CD14-positive monocyte (primary cell): ENCODE measurements at regions not wholly inside any gene's neighbourhood (a gene's known extent, or its start where the extent isn't known, plus 50 kb on each side); places are given as distances from the start of the nearest gene placed in this dataset.
A peak's percentile ranks its signal among the peaks of the same experiment; 100 is the strongest.

Experiments
- DNase-seq, 3 donors: peaks; one replicate each; pipeline ENCODE4 v3.0.0-alpha.2; 2011 to 2022
- H2AFZ ChIP-seq: 2 replicates; pipeline ENCODE4 v1.6.0; 2012; ENCODE audit warnings: mild to moderate bottlenecking, low read depth, low read length, inconsistent platforms; ENCODE audit not compliant: insufficient read depth, poor library complexity, severe bottlenecking
- H3K27ac ChIP-seq, 2 donors: 1 replicate in 1 of 2; 2 replicates in 1 of 2; pipeline ENCODE4 v1.5.1; 2012 to 2013; ENCODE audit warnings: low read length in 2 of 2, control low read depth in 1 of 2, inconsistent platforms in 1 of 2, low read depth in 1 of 2, mild to moderate bottlenecking in 1 of 2
- H3K27me3 ChIP-seq, 2 donors: one replicate each; pipeline versions ENCODE4 v1.6.0 to v1.6.1; 2011 to 2013; ENCODE audit warnings: low read length in 2 of 2; ENCODE audit not compliant: control insufficient read depth in 2 of 2, insufficient read depth in 2 of 2
- H3K36me3 ChIP-seq, 2 donors: replicated peaks in 1 of 2; 1 replicate in 1 of 2; 2 replicates in 1 of 2; pipeline versions ENCODE4 v1.5.1 to v1.6.1; 2012 to 2013; ENCODE audit warnings: low read length in 2 of 2, control low read depth in 1 of 2, inconsistent platforms in 1 of 2, mild to moderate bottlenecking in 1 of 2; ENCODE audit not compliant: insufficient read depth in 2 of 2, control insufficient read depth in 1 of 2
- H3K4me1 ChIP-seq, 2 donors: 1 replicate in 1 of 2; 2 replicates in 1 of 2; pipeline versions ENCODE4 v1.5.1 to v1.6.1; 2012 to 2013; ENCODE audit warnings: low read length in 2 of 2, control low read depth in 1 of 2, inconsistent platforms in 1 of 2, mild to moderate bottlenecking in 1 of 2, moderate library complexity in 1 of 2; ENCODE audit not compliant: insufficient read depth in 2 of 2, control insufficient read depth in 1 of 2
- H3K4me2 ChIP-seq: replicated peaks from 2 replicates; pipeline ENCODE3; 2012; ENCODE audit warnings: low read length, moderate library complexity, mild to moderate bottlenecking; ENCODE audit not compliant: poor library complexity, severe bottlenecking; ENCODE audit errors: extremely low read depth
- H3K4me3 ChIP-seq, 3 experiments: fragments of 200-600 bp in 1 of 3; sonication (generic) in 1 of 3; replicated peaks in 1 of 3; 1 replicate in 2 of 3; 2 replicates in 1 of 3; pipeline ENCODE4 v1.5.1; 2011 to 2013; ENCODE audit warnings: low read length in 3 of 3, mild to moderate bottlenecking in 3 of 3, control low read depth in 2 of 3, low read depth in 2 of 3, inconsistent platforms in 1 of 3, moderate library complexity in 1 of 3
- H3K79me2 ChIP-seq: 2 replicates; pipeline ENCODE4 v1.6.0; 2012; ENCODE audit warnings: mild to moderate bottlenecking, control low read depth, inconsistent platforms, low read length, moderate library complexity; ENCODE audit not compliant: insufficient read depth
- H3K9ac ChIP-seq: 2 replicates; pipeline ENCODE4 v1.6.0; 2017; ENCODE audit warnings: low read length, mild to moderate bottlenecking; ENCODE audit not compliant: insufficient read depth, poor library complexity, severe bottlenecking
- H3K9me3 ChIP-seq, 2 donors: replicated peaks in 1 of 2; 1 replicate in 1 of 2; 2 replicates in 1 of 2; pipeline versions ENCODE4 v1.5.1 to v1.6.1; 2012 to 2013; ENCODE audit warnings: low read length in 2 of 2, control low read depth in 1 of 2; ENCODE audit not compliant: control insufficient read depth in 1 of 2, insufficient read depth in 1 of 2
- H4K20me1 ChIP-seq: 2 replicates; pipeline ENCODE4 v1.6.0; 2012; ENCODE audit warnings: mild to moderate bottlenecking, low read length, control low read depth, moderate library complexity; ENCODE audit not compliant: insufficient read depth
- H3K27ac Mint-ChIP-seq, 7 donors: one replicate each; pipeline ENCODE4 v1.8.0; 2020; ENCODE audit warnings: mild to moderate bottlenecking in 7 of 7, mixed read lengths in 7 of 7, moderate library complexity in 6 of 7, inconsistent platforms in 2 of 7
- H3K27me3 Mint-ChIP-seq, 3 donors: one replicate each; pipeline ENCODE4 v1.8.0; 2021 to 2022; ENCODE audit warnings: low read depth in 3 of 3, mild to moderate bottlenecking in 3 of 3, mixed read lengths in 3 of 3, moderate library complexity in 3 of 3, inconsistent platforms in 1 of 3
- H3K36me3 Mint-ChIP-seq, 2 donors: one replicate each; pipeline ENCODE4 v1.8.0; 2020; ENCODE audit warnings: mixed read lengths in 2 of 2, inconsistent platforms in 1 of 2, mild to moderate bottlenecking in 1 of 2
- H3K4me1 Mint-ChIP-seq: one replicate; pipeline ENCODE4 v1.8.0; 2020; ENCODE audit warnings: mild to moderate bottlenecking, mixed read lengths
- H3K4me3 Mint-ChIP-seq, 2 donors: one replicate each; pipeline ENCODE4 v1.8.0; 2020; ENCODE audit warnings: mild to moderate bottlenecking in 2 of 2, mixed read lengths in 2 of 2, moderate library complexity in 1 of 2
- H3K9me3 Mint-ChIP-seq, 7 donors: one replicate each; pipeline ENCODE4 v1.8.0; 2020 to 2022; ENCODE audit warnings: mixed read lengths in 7 of 7, mild to moderate bottlenecking in 6 of 7, moderate library complexity in 6 of 7, inconsistent platforms in 2 of 7
- CTCF ChIP-seq: fragments of 200-600 bp; IDR thresholded peaks from one replicate; pipeline ENCODE4 v1.8.0; 2022; ENCODE audit warnings: antibody characterized with exemption, mild to moderate bottlenecking
- WGBS: methylation state at CpG from one replicate; pipeline ENCODE4 v1.1.5; 2013; ENCODE audit warnings: missing lambda C conversion rate; ENCODE audit not compliant: insufficient coverage; 5-methylcytosine and 5-hydroxymethylcytosine counted together
- intact Hi-C, 2 donors: fragments of 100-400 bp; cut with micrococcal nuclease; formaldehyde crosslinking; loops; one replicate each; pipeline versions ENCODE4 v1.15.0 to v1.15.1; 2023

GRCh38 chr2:215667585-215668377, 231.9 kb upstream of the FN1 start:
- Mint-ChIP-seq H3K4me3 (peak overlapping the region in 1 of 2 donors; percentile 54), H3K27ac (no peak overlapping the region), H3K4me1 (peaks cover 21% of the 10 kb centered on the region), H3K9me3 (peaks cover 0 to 7% (median 0%) of the 10 kb centered on the region in 7 donors), H3K27me3 (peaks cover 20 to 57% (median 26%) of the 10 kb centered on the region in 3 donors), H3K36me3 (peaks cover 0 to 3% of the 10 kb centered on the region in 2 donors)
- no peaks in the 10 kb centered on the region for H4K20me1 ChIP-seq
- H3K9ac ChIP-seq, result no peak overlapping the region
- no peaks in the 10 kb centered on the region for H3K79me2 ChIP-seq
- peaks cover 37 to 53% of the 10 kb centered on the region in 2 donors for H3K27me3 ChIP-seq
- intact Hi-C loops, result loop anchor here in 1 of 2 donors (10.0 kb wide), 1 partner anchor 47 kb away; no protein-coding TSS in a partner anchor
- H3K9me3 ChIP-seq, result no peaks in the 10 kb centered on the region
- no peak overlapping the region for H3K4me3 ChIP-seq
- no CpG with 5 or more reads among the region's 10 CpGs for WGBS
- no peak overlapping the region for H2AFZ ChIP-seq
- no peak overlapping the region for H3K27ac ChIP-seq
- no peak overlapping the region for H3K4me2 ChIP-seq
- H3K36me3 ChIP-seq, result no peaks in the 10 kb centered on the region
- no peak for TF ChIP-seq CTCF
- DNase-seq, result no peak
- peaks cover 17 to 22% of the 10 kb centered on the region in 2 donors for H3K4me1 ChIP-seq

GRCh38 chr2:215664847-215665525, 229.1 kb upstream of the FN1 start:
- Mint-ChIP-seq H3K4me1 (peaks cover 21% of the 10 kb centered on the region), H3K4me3 (peak overlapping the region in 1 of 2 donors; percentile 39)
- no CpG with 5 or more reads among the region's 3 CpGs for WGBS

More at GRCh38 chr2:215664847-215665525, 229.1 kb upstream of the FN1 start:
- Histone ChIP-seq H3K9me3 (no peaks in the 10 kb centered on the region), H3K79me2 (no peaks in the 10 kb centered on the region), H3K27me3 (peaks cover 29% of the 10 kb centered on the region in 2 donors), H3K9ac (no peak overlapping the region), H3K4me3 (no peak overlapping the region), H3K4me2 (peak overlapping the region; percentile 43), H2AFZ (no peak overlapping the region), H4K20me1 (no peaks in the 10 kb centered on the region), H3K36me3 (no peaks in the 10 kb centered on the region), H3K4me1 (peaks cover 17 to 22% of the 10 kb centered on the region in 2 donors), H3K27ac (peak overlapping the region in 1 of 2 donors; percentile 75)
- Mint-ChIP-seq H3K36me3 (no peaks in the 10 kb centered on the region), H3K27ac (peak overlapping the region; percentile 77 to 93 (median 85)), H3K9me3 (no peaks in the 10 kb centered on the region), H3K27me3 (peaks cover 17 to 61% (median 24%) of the 10 kb centered on the region in 3 donors)
- intact Hi-C loops, result loop anchor here in 1 of 2 donors (10.0 kb wide), 1 partner anchor 50 kb away; no protein-coding TSS in a partner anchor
- TF ChIP-seq CTCF, result no peak
- DNase-seq, result peak; percentile 87 to 96 (median 96)
